Inferior parietal cortex (tissue), 1 donor: ENCODE measurements at regions not wholly inside any gene's neighbourhood (a gene's known extent, or its start where the extent isn't known, plus 50 kb on each side); places are given as distances from the start of the nearest gene placed in this dataset.

Experiments
- DNase-seq: peaks from one replicate; pipeline ENCODE4 v3.0.0-alpha.2; 2016; ENCODE audit errors: extremely low spot score

DNA sequence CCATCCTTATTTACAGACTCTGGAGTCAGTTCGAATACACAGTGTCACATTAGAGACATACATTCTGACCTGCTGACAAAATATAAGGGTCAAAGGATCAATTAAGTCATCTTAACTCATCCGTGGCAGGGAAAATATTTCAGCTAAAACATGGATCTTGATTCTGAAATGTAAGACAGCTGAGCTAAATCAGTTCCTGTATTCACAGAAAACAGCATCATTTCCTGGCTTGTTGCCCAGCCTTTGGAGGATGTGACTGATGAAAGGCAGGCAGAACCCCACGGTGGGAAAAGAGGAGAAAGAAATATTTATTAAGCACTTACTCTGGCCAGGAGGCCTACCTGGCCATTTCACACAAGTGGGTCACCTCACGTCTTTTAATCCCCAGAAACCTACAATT is 101.9 kb downstream of the GAS2L3 start:
- DNase-seq, result peak; percentile 39

DNA sequence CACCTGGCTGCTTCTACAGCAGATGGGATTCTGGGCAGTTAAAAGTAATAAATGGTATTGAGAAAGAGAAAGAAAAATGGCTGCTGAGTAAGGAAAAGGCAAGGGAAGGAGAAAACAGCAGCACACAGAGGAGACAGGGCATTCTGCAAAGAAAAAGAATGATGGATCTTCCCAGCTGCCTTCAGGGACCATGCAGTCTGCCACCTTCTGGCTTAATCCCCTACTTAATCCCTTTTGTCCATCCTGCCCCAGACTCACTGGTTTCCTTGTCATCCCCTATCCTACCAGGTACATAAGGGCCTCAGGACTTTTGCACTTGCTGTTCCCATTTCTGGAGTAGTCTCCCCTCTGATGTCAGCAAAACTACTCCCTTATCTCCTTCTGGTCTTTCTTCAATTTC is 107.6 kb downstream of the GAS2L3 start:
- DNase-seq, result no peak

DNA sequence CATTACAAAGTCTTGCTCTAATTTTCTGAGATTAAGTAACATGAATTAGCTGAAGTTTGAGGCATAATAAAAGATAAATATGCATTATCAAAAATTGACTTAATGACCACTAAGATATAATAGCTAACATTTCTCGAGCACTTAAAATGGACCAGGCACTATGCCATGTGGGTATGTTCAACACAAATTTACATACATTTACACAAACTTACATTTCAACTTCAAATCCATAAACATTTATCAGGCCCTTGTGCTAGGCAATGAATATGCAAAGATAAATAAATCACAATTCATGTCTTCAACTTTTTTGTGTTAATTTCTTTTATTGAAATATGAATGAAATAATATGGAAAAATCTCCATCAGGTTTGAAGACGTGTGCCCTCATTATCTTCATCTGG is 108.7 kb downstream of the GAS2L3 start:
- DNase-seq, result no peak

DNA sequence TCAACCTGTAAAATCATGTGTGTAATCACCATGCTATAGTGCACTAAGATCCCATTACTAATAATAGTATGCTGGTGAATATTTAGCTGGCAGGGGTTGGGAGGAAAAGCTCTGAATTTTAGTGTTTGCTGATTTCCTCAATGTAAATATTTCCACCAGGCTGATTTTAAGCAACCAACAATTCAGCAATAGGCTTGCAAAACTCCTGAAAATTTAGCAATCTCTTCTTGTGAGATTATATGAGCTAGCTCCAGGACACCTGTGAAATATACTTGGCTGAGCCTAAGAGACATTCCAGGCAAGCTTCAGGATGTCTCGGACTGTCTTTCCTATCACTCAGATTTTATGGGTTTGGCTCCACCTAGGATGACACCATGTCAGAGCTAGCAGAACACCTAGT is 106.9 kb upstream of the ANO4 start:
- no peak for DNase-seq

DNA sequence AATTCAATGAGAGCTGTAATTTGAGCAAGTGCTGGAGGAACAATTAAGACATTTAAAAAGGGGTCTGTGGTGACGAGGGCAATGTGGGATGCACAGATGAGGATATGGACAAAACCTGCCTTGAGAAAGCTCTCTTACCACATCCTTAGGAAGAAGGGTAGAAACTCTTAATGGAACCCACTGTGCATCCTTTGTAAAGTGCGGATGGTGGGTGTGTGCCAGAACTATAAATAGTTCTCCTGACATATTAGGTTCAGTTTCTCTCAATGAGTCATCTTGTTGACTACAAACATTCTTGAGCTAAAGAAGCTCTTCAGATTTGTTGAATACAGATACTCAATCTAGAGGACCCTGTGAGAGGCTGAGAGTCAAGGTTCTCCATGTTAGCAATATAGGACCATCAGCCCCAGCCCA is 106.1 kb upstream of the ANO4 start:
- no peak for DNase-seq

DNA sequence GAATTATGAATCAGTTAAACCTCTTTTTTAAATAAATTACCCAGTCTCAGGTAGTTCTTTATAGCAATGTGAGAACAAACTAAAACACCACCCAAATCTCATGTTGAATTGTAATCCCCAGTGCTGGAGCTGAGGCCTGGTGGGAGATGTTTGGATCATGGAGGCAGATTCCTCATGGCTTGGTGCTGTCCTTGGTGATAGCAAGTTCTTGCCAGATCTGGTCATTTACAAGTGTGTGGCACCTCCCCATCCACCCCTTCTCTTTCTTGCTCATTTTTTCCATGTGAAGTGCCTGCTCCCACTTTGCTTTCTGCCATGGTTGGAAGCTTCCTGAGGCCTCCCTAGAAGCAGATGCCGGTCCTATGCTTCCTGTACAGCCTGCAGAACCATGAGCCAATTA is 102.1 kb upstream of the ANO4 start:
- DNase-seq, result no peak

DNA sequence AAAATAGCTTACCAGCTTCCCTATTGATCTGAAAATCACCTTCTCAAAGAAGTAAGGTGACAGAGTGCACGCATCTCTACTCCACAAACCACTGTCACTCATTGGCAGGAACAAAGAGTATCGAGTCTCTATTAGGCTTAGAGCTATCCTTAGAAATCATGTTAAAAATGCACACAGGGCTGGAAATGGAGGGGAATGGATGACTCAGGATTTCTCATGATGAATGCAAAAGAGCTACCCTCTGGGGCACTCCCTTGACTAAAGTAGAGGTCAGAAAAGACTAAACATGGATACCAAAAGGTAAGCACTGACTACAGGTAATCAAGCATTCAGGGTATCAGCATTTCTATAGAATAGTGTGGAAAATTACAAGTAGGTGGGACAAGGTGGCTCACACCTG is 96.1 kb upstream of the ANO4 start:
- no peak for DNase-seq

DNA sequence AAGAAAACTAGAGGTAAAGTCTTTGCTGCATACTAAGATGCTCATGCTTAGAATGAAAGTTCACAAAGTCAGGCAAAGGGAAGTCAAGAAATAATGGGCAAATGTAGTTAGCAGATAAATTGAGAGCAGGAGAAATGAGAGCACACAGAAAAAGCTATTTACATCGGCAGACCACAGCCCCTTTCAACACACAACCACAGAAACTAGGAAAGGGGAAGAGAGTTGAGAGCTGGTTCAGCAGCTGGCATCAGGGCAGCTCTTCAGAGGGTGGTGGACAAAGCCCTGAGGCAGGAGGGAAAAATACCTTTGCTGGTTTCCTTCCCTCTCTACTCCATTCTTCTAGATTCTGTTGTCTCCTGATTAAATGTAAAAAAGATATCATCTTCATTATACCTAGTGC is 95.4 kb upstream of the ANO4 start:
- DNase-seq, result no peak

DNA sequence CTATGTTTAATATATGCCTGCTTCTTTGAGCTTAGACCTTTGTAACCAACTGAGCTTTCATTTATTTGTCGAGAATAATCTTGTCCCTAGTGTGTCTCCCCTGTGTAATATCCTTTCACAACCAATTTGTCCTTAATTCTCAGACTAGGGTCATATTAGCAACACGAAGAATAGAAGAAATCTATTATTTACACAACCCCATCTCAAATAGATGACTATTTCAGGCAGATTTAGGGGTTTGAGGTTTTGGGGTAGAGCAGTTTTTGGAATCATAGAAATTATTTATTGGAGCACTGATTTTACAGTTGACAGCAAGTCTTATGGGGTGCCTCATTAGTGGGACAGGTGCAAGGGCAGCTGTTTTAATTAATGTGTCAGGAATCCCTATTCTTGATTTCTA is 91.2 kb upstream of the ANO4 start:
- no peak for DNase-seq

DNA sequence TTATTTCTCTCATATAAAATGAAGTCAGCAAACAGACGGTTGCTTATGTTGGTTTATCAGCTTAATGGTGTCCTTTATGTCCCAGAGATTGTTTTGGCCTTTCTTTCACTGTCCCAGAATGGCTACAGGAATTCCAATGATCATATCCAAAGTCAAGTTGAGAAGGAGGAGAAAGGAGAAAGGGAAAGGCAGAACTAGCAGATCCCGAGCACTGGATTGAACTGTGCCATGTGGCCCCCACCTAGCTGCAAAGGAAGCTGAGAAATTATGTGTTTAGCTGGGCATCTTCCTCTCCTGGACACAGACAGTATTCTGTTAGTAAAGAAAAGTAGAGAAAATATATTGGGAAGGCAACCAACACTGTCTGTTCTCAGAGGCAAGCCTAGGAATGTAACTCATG is 90.7 kb upstream of the ANO4 start:
- no peak for DNase-seq

DNA sequence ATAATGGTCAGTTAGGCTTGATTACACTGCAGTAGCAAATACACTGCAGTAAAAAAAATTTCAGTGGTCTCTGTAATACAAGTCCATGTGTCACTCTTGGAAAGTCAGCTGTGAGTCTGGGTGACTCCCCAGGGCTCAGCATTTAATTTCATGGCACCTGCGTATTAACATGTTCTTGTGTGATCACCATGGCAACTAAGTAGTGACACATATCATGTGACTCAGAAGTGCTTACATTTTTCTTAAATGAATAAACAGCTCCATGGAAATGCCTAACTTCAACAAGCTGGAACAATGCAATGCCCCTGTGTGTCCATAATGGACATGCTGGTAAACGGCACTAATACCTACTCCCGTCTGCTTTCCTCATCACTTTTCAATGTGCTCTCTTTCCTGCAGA is 88.5 kb upstream of the ANO4 start:
- no peak for DNase-seq

DNA sequence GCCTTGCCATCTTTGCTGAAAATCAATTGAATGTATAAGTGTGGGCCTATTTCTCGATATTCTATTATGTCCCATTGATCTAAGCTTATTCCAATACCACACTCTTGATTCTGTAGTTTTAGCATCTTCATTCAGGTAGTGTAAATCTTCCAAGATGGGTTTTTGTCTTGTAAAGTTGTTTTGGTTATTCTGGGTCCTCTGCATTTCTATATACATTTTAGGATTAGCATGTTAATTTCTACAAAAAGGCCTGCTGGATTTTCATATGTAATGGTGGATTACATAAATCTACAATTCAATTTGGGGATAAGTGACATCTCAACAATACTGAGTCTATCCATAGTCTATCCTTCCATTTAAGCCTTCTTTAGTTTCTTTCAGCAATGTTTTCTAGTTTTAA is 86.0 kb upstream of the ANO4 start:
- no peak for DNase-seq

DNA sequence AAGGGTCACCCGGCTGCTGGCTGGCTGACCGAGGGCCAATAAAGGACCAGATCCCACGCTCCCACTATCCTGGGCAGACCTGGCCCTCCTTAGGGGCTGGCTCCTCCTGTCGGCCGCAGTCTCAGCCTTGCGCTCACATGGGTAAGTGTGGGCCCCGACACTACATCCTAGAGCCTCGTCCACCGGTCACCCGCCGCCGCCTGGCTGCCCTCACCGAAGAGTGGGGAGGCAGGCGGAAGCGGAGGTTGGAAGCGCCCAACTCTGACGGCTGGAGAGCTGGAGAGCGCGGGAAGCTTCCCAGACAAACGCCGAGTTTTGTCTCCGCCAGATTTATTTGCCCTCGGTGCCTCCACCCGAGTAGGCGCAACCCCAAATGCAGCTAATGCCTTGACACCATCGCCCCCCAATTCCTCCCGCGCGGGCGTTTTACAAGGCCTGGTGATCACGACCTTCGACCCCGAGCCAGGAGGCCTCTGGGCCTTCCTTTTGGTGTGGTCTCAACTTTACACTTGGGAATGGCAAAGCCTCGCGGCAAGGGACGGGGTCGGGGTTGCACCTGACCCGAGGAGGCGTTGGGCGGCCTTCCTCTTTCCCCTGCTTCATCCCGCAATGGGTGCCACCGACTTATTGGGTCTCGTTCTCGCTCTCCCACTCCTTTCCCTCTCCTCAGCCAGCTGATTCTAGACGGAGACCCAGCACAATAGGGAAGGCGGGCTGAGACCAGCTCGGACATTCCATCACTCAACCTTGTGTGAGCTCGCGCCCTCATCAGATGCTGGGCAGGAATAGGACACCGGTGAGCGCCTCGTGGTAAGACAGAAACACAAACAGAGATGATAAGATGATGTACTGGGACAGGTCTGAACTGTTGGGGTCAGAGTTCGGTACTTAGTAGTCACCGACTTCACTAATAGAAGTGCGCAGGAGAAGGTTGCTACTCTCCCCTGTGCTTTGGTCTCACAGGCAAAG is 78.3 kb upstream of the ANO4 start:
- DNase-seq, result no peak

DNA sequence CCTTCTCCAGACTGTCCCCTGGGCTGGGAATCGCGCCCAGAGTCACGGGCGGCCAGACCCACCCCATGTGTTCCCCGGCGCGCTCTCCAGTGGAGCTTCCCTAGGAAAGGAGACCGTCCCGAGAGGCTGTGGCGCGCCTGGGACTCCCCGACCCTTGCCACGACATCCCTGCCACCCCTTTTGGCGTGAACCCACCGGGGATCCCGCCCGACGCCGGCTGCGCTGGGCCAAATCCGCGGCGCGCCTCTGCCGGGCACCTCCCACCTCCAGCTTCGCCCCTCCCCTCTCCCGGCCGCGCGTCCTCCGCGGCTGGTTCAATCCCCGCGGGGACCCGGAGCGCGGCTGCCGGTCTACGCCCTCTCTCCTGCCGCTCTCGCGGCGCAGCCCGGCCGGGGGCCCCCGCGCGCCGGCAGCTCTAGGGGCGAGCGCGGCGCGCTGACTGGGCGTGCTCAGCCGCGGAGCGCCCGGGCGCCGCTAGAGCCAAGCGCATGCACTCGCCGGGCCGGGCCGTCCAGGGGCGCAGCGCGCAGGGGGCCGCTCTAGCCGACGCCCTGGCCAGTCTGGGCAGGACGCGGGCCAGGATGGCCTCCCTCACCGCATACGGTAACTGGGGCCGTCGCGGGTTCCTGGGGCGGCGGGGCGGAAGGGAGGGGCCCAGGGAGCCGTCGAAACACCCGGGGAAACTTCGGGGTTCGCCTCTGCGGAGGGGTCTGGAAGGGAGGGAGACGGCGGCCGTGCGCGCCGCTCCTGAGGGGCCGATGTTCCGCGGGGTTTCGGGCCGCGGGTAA is 77.4 kb upstream of the ANO4 start:
- no peak for DNase-seq

DNA sequence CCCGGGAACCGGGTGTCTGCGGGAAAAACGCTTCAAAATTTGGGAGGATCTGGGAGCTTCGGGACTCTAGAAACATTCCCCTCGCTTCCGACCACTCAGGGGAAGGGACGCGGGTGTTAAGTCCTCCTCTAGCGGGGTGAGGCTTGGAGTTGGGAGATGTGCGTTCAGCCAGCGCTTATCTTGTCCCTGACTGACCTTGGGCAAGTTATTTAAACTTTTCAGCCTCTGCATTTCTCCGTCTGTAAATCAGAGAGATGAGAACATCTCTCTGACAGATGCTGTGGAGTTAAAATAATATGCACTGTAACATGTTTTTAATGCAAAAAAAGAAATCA is 76.9 kb upstream of the ANO4 start:
- no peak for DNase-seq

DNA sequence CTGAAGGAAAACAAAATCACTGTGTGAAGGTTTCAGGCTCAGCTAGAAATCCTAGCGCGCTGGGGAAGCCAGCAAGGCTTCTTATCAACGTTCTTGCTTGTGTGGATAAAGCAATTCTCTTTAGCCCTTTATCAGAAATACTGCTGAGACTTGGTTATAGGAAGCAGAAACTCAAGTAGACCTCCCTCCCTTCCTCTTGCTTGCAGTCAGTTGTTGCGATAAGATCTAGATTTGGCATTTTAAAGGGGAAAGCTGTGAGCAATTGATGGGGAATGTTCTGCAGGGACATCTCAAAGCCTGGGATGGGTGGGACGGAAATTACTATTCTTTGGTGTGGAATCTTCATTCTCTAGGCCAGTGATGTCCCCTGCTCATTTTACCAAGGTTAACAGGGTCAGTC is 76.4 kb upstream of the ANO4 start:
- DNase-seq, result no peak

DNA sequence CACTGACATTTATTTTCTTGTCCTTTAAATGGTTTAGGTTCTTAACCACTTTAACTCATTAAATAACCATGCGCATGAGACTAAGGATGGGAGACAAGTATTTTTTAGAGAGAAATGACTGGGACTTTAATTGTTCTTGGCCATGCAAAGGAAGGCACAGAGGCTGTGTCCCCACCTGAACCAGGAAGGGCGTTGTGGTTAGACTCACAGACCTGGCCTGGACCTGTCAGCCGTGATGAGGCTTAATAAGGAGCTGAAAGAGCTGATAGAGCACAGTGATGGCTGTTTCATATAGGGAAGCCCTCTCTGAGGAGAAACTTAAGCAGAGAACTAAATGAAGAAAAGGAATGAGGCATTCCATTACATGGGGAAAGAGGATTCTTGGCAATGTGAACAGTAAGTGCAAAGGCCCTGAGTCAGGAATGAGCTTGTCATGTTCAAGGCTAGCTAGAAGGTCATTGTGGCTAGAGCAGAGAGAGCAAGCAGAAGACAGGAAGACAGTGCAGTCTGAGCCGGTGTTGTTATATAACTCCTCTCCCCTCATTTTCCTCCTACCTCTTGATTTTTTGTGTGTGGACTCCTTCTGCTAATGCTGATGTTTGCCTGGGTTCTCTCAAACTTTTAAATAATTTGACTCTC is 74.4 kb upstream of the ANO4 start:
- DNase-seq, result no peak

DNA sequence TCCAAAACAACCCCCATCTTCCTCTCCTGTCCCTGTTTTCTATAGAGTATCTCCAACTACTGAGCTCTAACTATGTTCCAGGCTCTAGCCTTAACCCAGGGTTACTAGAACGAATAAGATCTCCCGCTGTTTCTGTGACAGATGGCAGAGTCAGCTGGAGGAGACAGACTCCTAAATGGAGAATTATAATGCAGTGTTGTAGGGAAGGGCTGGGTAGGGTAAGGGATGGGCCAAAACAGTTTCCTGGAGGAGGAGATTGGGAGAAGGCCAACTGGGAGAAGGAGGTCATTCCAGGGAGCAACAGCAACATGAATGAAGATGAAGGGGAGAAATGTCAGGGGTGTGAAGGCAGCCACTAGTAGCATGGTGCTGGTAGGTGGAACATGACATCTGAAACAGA is 73.4 kb upstream of the ANO4 start:
- DNase-seq, result no peak

DNA sequence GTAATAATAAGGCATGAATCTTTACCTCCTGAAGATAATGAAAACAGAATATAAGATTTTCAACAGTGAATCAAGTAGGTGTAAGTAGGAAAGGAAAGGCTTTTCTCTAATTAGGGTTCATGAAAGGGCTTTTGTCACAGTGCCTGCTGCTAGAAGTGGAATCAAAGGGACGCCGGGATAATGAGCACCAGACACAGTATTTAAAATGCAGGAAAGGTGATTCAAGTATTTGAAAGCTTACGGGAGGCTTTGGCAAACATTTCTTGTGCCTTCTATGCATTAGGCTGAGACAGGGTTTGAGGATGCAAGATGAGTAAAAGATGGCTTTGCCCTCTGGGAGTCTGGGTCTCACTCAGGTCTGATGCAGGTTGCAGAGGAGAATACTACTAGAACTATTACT is 70.5 kb upstream of the ANO4 start:
- DNase-seq, result no peak

DNA sequence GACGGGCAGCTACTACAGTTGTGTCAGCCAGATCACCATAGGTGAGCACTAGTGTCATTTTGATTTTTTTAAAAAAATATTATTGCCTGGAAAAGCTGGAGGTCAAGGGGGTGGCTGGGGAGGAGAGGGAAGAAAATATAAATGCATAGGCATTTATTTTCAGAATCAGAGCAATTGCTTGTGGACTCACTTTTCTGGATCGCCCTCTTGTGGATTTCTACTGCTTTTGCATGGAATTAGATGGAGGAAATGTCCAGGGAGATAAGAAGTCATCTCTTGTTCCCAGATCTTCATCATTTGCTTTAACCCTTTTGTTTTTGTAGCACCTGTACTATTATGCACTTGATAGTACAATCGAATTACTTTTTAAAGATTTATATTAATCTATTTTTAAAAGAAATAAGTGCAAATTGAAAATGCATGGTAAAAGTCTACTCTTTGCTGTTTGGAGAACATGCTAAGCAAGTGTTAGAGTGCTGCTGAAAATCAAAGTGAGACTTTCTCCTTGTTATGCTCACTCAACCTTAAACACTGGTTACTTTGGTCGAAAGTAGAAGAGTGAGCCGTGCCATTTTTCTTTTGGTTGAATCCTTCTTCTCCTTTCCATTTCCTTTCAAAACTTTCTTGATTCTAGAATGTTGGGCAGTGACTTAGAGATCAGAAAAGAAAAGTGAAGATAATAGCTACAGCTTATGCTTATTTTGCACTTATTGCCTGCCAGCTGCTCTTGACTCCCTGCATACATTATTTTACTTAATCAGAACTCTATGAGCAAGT is 60.6 kb upstream of the ANO4 start:
- peak; percentile 71 for DNase-seq

DNA sequence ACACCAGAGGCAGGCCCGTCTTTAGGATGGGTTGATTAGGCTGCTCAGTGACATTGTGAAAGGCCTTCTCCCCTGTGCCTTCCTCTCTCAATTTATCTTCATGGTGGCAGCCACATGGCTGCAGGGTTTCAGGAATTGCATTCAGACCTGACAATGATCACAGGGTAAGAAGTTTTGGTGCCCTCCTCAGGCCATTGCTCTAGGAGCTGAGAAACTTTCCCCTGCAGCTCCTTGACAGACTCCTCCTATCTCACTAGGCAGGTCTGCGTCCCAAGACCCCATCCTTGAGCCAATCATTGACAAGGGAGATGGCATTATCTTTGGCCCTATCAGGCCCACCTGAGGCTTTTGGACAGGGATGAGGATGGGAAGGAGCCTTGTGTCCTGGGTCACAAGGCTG is 57.4 kb upstream of the ANO4 start:
- DNase-seq, result no peak

DNA sequence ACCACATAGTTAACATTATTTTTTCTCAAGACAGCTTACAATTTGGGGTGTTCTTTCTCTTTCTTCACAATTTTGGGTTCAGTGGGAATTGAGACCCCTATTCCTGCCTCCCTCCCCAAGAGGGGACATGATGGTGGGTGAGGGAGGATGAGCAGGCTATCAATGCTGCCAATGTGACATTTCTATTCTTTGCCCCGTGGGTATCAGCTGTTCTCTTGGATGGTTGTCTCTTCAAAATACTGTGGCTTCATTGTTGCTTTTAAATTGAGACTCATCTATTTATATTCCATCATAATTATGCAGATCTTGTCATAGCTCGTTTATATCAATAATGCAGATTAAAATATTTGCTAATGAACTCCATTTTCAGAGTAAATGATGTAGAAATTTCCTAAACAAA is 56.5 kb upstream of the ANO4 start:
- DNase-seq, result no peak
